KMS-11 (cell line): ENCODE measurements at regions not wholly inside any gene's neighbourhood (a gene's known extent, or its start where the extent isn't known, plus 50 kb on each side); places are given as distances from the start of the nearest gene placed in this dataset.

Experiments
- H2AFZ ChIP-seq: fragments of 200-600 bp; sonication (generic); 2 replicates; pipeline ENCODE4 v1.6.1; 2016; ENCODE audit warnings: antibody characterized with exemption, mixed run types, low read depth
- H3K27ac ChIP-seq: fragments of 200-600 bp; sonication (generic); 2 replicates; pipeline ENCODE4 v1.6.1; 2016; ENCODE audit warnings: mild to moderate bottlenecking, mixed run types
- H3K27me3 ChIP-seq: fragments of 200-600 bp; sonication (generic); 2 replicates; pipeline ENCODE4 v1.6.1; 2017; ENCODE audit warnings: mild to moderate bottlenecking, low read depth, mixed run types, moderate library complexity; ENCODE audit not compliant: insufficient read depth
- H3K36me3 ChIP-seq: fragments of 200-600 bp; sonication (generic); 2 replicates; pipeline ENCODE4 v1.6.1; 2017; ENCODE audit warnings: mild to moderate bottlenecking, mixed run types; ENCODE audit not compliant: insufficient read depth
- H3K4me1 ChIP-seq: fragments of 200-600 bp; sonication (generic); 2 replicates; pipeline ENCODE4 v1.6.1; 2016; ENCODE audit warnings: mild to moderate bottlenecking, low read depth, mixed run types; ENCODE audit not compliant: poor library complexity, severe bottlenecking
- H3K4me2 ChIP-seq: fragments of 200-600 bp; sonication (generic); 2 replicates; pipeline ENCODE4 v1.7.0; 2016; ENCODE audit warnings: mild to moderate bottlenecking, mixed run types
- H3K4me3 ChIP-seq: fragments of 200-600 bp; sonication (generic); IDR thresholded peaks from 2 replicates; pipeline ENCODE4 v1.6.1; 2017; ENCODE audit warnings: low read depth, low read length, mixed read lengths; ENCODE audit not compliant: insufficient read depth
- H3K79me2 ChIP-seq: fragments of 200-600 bp; sonication (generic); 2 replicates; pipeline ENCODE4 v1.6.1; 2016; ENCODE audit warnings: low read depth, mixed run types; ENCODE audit not compliant: insufficient read depth
- H3K9ac ChIP-seq: fragments of 200-600 bp; sonication (generic); 2 replicates; pipeline ENCODE4 v1.6.1; 2016; ENCODE audit warnings: mild to moderate bottlenecking, mixed run types
- H4K20me1 ChIP-seq: fragments of 200-600 bp; sonication (generic); 2 replicates; pipeline ENCODE4 v1.6.1; 2016; ENCODE audit warnings: mild to moderate bottlenecking, mixed run types; ENCODE audit not compliant: insufficient read depth
- CTCF ChIP-seq: fragments of 200-600 bp; sonication (generic); conservative IDR thresholded peaks from 2 replicates; pipeline ENCODE4 v1.6.1; 2017; ENCODE audit warnings: low read depth, mild to moderate bottlenecking, antibody characterized with exemption, low read length, moderate library complexity, mixed read lengths

GRCh38 chr6:159470397-159470796, 222.6 kb downstream of the SOD2 start:
- Histone ChIP-seq H3K27me3 (no peaks in the 10 kb centered on the region), H3K4me3 (no peak overlapping the region), H3K9ac (no peak overlapping the region), H4K20me1 (no peaks in the 10 kb centered on the region), H2AFZ (no peak overlapping the region), H3K4me1 (no peaks in the 10 kb centered on the region), H3K36me3 (no peaks in the 10 kb centered on the region), H3K27ac (no peak overlapping the region), H3K79me2 (no peaks in the 10 kb centered on the region), H3K4me2 (no peak overlapping the region)
- TF ChIP-seq CTCF: no peak

- no peaks in the 10 kb centered on the region for H3K27me3 ChIP-seq
- H3K27ac ChIP-seq: no peak overlapping the region
- no peaks in the 10 kb centered on the region for H3K36me3 ChIP-seq
- no peaks in the 10 kb centered on the region for H3K79me2 ChIP-seq
- no peak overlapping the region for H2AFZ ChIP-seq
- no peaks in the 10 kb centered on the region for H4K20me1 ChIP-seq
- no peaks in the 10 kb centered on the region for H3K4me1 ChIP-seq
- no peak overlapping the region for H3K4me2 ChIP-seq
- H3K9ac ChIP-seq: no peak overlapping the region
- no peak for TF ChIP-seq CTCF
- no peak overlapping the region for H3K4me3 ChIP-seq
These were observed 223.6 kb downstream of the SOD2 start for GRCh38 chr6:159469443-159469842.

GRCh38 chr6:159468994-159469393, 224.0 kb downstream of the SOD2 start:
- Histone ChIP-seq H2AFZ (no peak overlapping the region), H3K79me2 (no peaks in the 10 kb centered on the region), H3K27ac (no peak overlapping the region), H3K4me3 (no peak overlapping the region), H3K4me2 (no peak overlapping the region), H3K9ac (no peak overlapping the region), H3K27me3 (no peaks in the 10 kb centered on the region), H3K4me1 (no peaks in the 10 kb centered on the region), H3K36me3 (no peaks in the 10 kb centered on the region), H4K20me1 (no peaks in the 10 kb centered on the region)
- no peak for TF ChIP-seq CTCF

GRCh38 chr6:159467473-159468041, 225.5 kb downstream of the SOD2 start:
- no peak overlapping the region for H3K4me3 ChIP-seq
- H3K36me3 ChIP-seq: no peaks in the 10 kb centered on the region
- H3K27ac ChIP-seq: no peak overlapping the region
- no peaks in the 10 kb centered on the region for H3K79me2 ChIP-seq
- H3K4me2 ChIP-seq: no peak overlapping the region
- no peak overlapping the region for H2AFZ ChIP-seq
- H4K20me1 ChIP-seq: no peaks in the 10 kb centered on the region
- TF ChIP-seq CTCF: no peak
- H3K9ac ChIP-seq: no peak overlapping the region
- no peaks in the 10 kb centered on the region for H3K27me3 ChIP-seq
- H3K4me1 ChIP-seq: no peaks in the 10 kb centered on the region
